Osteoblast (primary cell): ENCODE measurements at regions not wholly inside any gene's neighbourhood (a gene's known extent, or its start where the extent isn't known, plus 50 kb on each side); places are given as distances from the start of the nearest gene placed in this dataset.

Source experiments
- DNase-seq: peaks from one replicate; pipeline ENCODE4 v3.0.0; 2011; ENCODE audit warnings: low spot score, mixed read lengths; ENCODE audit not compliant: insufficient read length; ENCODE audit errors: missing footprints
- H2AFZ ChIP-seq: 2 replicates; pipeline ENCODE4 v1.6.0; 2011; ENCODE audit warnings: mild to moderate bottlenecking, low read length
- H3K27ac ChIP-seq: 2 replicates; pipeline ENCODE4 v1.5.1; 2011; ENCODE audit warnings: mild to moderate bottlenecking, low read depth, low read length, moderate library complexity
- H3K27me3 ChIP-seq: 2 replicates; pipeline ENCODE4 v1.6.0; 2012; ENCODE audit warnings: mild to moderate bottlenecking, control low read depth, inconsistent platforms, low read length, moderate library complexity; ENCODE audit not compliant: insufficient read depth
- H3K36me3 ChIP-seq: 2 replicates; pipeline ENCODE4 v1.5.1; 2011; ENCODE audit warnings: mild to moderate bottlenecking, low read length, control low read depth, moderate library complexity; ENCODE audit not compliant: insufficient read depth
- H3K4me1 ChIP-seq: 2 replicates; pipeline ENCODE4 v1.5.1; 2011; ENCODE audit warnings: mild to moderate bottlenecking, low read length, control low read depth, moderate library complexity; ENCODE audit not compliant: insufficient read depth
- H3K4me2 ChIP-seq: 2 replicates; pipeline ENCODE4 v1.6.0; 2011; ENCODE audit warnings: mild to moderate bottlenecking, low read length; ENCODE audit not compliant: insufficient read depth
- H3K4me3 ChIP-seq: fragments of 200-600 bp; sonication (generic); 3 replicates; pipeline ENCODE4 v1.5.1; 2012; ENCODE audit warnings: mild to moderate bottlenecking, low read length, inconsistent platforms; ENCODE audit not compliant: insufficient read depth
- H3K79me2 ChIP-seq: 2 replicates; pipeline ENCODE4 v1.6.0; 2012; ENCODE audit warnings: mild to moderate bottlenecking, low read length, control low read depth, inconsistent platforms; ENCODE audit not compliant: insufficient read depth
- H3K9me3 ChIP-seq: 2 replicates; pipeline ENCODE4 v1.5.1; 2011; ENCODE audit warnings: low read depth, low read length, control low read depth
- H4K20me1 ChIP-seq: 2 replicates; pipeline ENCODE4 v1.6.0; 2012; ENCODE audit warnings: mild to moderate bottlenecking, low read length, control low read depth; ENCODE audit not compliant: insufficient read depth
- TF ChIP-seq, protein P1 (sequence below): IDR thresholded peaks from 2 replicates; pipeline ENCODE4 v1.5.1; 2011; ENCODE audit warnings: mild to moderate bottlenecking, low read depth, low read length, moderate library complexity; ENCODE audit errors: extremely low read depth

DNA sequence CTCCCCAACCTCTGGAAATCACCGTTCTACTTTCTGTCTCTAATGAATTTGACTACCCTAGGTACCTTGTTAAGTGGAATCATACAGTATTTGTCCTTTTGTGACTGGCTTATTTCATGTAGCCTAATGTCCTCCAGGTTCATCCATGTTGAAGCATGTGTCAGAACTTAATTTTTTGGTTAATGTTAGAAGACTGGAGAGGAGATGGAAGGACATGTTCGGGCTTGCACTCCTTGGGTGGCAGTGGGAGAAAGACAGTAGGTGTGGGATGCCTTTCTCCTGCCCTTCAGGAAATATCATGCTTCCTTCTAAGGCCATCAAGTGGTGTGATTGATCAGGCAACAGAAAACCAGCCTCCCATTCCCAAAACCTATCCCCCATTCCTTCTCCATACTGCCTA, 61.1 kb upstream of the RNF144B start:
- DNase-seq, result no peak
- H3K27me3 ChIP-seq, result no peaks in the 10 kb centered on the region
- H3K36me3 ChIP-seq, result no peaks in the 10 kb centered on the region
- H4K20me1 ChIP-seq, result no peaks in the 10 kb centered on the region
- no peak overlapping the region for H3K27ac ChIP-seq
- no peaks in the 10 kb centered on the region for H3K9me3 ChIP-seq
- H3K4me3 ChIP-seq, result no peak overlapping the region
- no peaks in the 10 kb centered on the region for H3K4me1 ChIP-seq
- peak overlapping the region; percentile 73 for H2AFZ ChIP-seq
- TF ChIP-seq, protein P1, sequence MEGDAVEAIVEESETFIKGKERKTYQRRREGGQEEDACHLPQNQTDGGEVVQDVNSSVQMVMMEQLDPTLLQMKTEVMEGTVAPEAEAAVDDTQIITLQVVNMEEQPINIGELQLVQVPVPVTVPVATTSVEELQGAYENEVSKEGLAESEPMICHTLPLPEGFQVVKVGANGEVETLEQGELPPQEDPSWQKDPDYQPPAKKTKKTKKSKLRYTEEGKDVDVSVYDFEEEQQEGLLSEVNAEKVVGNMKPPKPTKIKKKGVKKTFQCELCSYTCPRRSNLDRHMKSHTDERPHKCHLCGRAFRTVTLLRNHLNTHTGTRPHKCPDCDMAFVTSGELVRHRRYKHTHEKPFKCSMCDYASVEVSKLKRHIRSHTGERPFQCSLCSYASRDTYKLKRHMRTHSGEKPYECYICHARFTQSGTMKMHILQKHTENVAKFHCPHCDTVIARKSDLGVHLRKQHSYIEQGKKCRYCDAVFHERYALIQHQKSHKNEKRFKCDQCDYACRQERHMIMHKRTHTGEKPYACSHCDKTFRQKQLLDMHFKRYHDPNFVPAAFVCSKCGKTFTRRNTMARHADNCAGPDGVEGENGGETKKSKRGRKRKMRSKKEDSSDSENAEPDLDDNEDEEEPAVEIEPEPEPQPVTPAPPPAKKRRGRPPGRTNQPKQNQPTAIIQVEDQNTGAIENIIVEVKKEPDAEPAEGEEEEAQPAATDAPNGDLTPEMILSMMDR, result no peak
- H3K79me2 ChIP-seq, result no peaks in the 10 kb centered on the region
- H3K4me2 ChIP-seq, result no peak overlapping the region

DNA sequence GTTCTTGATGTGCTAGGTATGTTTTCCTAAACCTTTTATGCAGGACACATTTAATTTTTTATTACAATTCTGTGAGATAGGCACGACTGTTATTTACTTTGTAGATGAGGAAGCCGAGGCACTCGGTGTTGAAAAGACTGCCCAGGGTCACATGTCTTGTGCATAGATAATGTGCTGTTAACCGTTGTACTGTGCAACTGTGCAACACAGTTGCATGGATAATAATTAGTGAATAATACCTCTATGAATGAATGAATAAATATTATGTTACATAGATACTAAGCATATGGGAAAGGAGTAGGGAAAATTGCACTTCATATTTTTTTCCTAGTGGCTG, 60.3 kb upstream of the DEK start:
- DNase-seq, result no peak
- H3K79me2 ChIP-seq, result no peaks in the 10 kb centered on the region

DNA sequence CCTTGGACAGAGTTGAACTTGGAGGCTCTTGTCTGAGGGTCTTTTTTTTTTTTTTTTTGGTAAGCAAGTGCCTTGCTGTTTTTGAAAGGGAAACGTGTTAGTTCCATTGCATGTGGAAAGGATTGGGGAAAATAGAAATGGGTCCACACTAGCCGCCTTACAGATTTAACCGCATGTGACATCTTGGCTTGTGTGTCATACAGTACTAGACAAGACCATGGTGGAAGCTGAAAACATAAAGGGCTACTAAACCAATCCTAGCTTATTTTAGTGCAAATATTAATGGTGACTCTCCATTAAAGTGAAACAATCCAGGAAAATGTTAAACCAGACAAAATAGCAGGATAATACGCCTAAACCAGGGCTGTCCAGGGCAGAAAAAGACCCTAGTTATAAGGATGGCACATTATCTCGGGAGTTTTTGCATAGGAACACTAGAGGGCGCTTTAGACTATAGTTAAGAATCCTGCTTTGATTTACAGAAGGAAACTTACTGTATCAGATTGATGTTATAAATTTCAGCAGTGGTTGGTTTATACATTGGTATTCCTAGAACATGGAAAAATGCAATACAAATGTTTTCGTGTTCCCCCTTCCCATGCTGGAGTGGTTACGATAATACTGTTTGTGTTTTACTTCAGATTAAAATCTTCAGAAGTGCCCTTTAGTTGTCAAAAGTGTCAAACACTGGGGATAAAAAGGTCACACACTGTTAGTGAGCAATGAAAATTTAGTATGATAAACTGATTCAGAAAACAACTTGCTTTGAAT, 59.8 kb upstream of the DEK start:
- H3K27ac ChIP-seq, result no peak overlapping the region
- no peak overlapping the region for H3K4me3 ChIP-seq
- no peaks in the 10 kb centered on the region for H3K79me2 ChIP-seq
- no peaks in the 10 kb centered on the region for H3K27me3 ChIP-seq
- no peaks in the 10 kb centered on the region for H3K9me3 ChIP-seq
- H2AFZ ChIP-seq, result no peak overlapping the region
- no peaks in the 10 kb centered on the region for H3K36me3 ChIP-seq
- no peaks in the 10 kb centered on the region for H3K4me1 ChIP-seq
- no peaks in the 10 kb centered on the region for H4K20me1 ChIP-seq
- peak; percentile 88 for DNase-seq
- TF ChIP-seq, protein P1, result peak; percentile 71
- no peak overlapping the region for H3K4me2 ChIP-seq

More for the DNA sequence above, 60.3 kb upstream of the DEK start:
- Histone ChIP-seq H2AFZ (no peak overlapping the region), H3K4me1 (no peaks in the 10 kb centered on the region), H3K27ac (no peak overlapping the region), H3K4me2 (no peak overlapping the region), H3K36me3 (no peaks in the 10 kb centered on the region), H4K20me1 (no peaks in the 10 kb centered on the region), H3K4me3 (no peak overlapping the region), H3K27me3 (no peaks in the 10 kb centered on the region), H3K9me3 (no peaks in the 10 kb centered on the region)
- TF ChIP-seq, protein P1, result no peak

DNA sequence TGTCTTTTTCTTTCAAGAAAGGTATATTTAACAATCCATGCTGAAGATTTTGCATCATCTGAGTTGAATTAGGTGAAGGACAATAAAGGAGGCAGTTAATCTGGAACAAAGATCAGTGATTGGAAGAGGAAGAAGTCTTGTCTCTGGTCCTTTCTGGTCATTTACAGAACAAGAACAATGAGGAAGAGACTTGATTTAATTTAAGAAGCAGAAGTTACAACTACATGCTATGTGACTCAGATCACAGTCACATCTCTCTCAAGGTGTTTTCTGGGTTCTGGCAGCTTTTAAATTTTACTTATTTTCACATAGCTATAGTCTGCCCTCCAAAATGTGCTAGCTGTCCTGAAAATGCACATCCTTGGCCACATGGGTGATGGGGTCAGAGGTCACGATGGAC, 53.5 kb upstream of the DEK start:
- Histone ChIP-seq H3K79me2 (no peaks in the 10 kb centered on the region), H3K9me3 (no peaks in the 10 kb centered on the region), H3K27ac (no peak overlapping the region), H3K4me2 (no peak overlapping the region), H3K36me3 (no peaks in the 10 kb centered on the region), H3K4me3 (no peak overlapping the region), H2AFZ (no peak overlapping the region), H3K4me1 (no peaks in the 10 kb centered on the region), H4K20me1 (no peaks in the 10 kb centered on the region), H3K27me3 (no peaks in the 10 kb centered on the region)
- TF ChIP-seq, protein P1, result no peak
- DNase-seq, result no peak
